ENCODE measurements at regions not wholly inside any gene's neighbourhood (a gene's known extent, or its start where the extent isn't known, plus 50 kb on each side); places are given as distances from the start of the nearest gene placed in this dataset.

GRCh38 chr1:232263452-232263851, 366.5 kb downstream of the SIPA1L2 start:
- H3K23me2 ChIP-seq (ENCODE audit: low read depth, low read length), result 0 out of 2 replicates have a peak, but pooled peaks cover under 1% of the 10 kb centered on the region
- no peak overlapping the region for H3K56ac ChIP-seq (replicated peaks; ENCODE audit: insufficient read length, low read depth, low read length)
- H3K9ac ChIP-seq (replicated peaks in 1 of 4; ENCODE audit: extremely low read depth in 1 of 4, low read depth in 3 of 4, low read length in 3 of 4), result no peak overlapping the region
- H3K79me2 ChIP-seq (ENCODE audit: control insufficient read depth in 1 of 2, insufficient read depth in 2 of 2, low read length in 2 of 2), result no peaks in the 10 kb centered on the region
- no peak overlapping the region for H2BK5ac ChIP-seq (ENCODE audit: low read depth, low read length)
- no peak overlapping the region for H4K5ac ChIP-seq (ENCODE audit: insufficient read length, low read depth, low read length)
- H3K4me1 ChIP-seq (replicated peaks in 1 of 4; ENCODE audit: control insufficient read depth in 3 of 4, insufficient read depth in 4 of 4, low read length in 3 of 4), result peaks cover 0 to 3% (median 1%) of the 10 kb centered on the region in 4 experiments; a peak in 2 of 7 replicates
- WGBS, 2 experiments (ENCODE audit: extremely low coverage in 1 of 2, insufficient coverage in 1 of 2, insufficient read length in 1 of 2, insufficient replicate concordance in 2 of 2, low coverage in 1 of 2, low lambda C conversion rate in 2 of 2, missing lambda C conversion rate in 1 of 2), result 85% methylated on average over 3 of the region's 3 CpGs; no CpG with 5 or more reads in 1 of the 2 experiments
- no peak overlapping the region for H4K8ac ChIP-seq (ENCODE audit: extremely low read depth, insufficient read depth, low read length)
- H3K23ac ChIP-seq (ENCODE audit: insufficient read length), result no peak overlapping the region
- FAIRE-seq (no peak), DNase-seq (ENCODE audit: low read depth in 1 of 2, low spot score in 2 of 2) (no peak)
- no peak for TF ChIP-seq TBP (IDR thresholded peaks at IDR 0.05; ENCODE audit: low read depth, low read length)
- TF ChIP-seq RAD21 (IDR thresholded peaks at IDR 0.05 in 1 of 2, conservative IDR thresholded peaks at IDR 0.05 in 1 of 2; ENCODE audit: low read depth in 2 of 2, low read length in 2 of 2), result no peak
- no peak for TF ChIP-seq CEBPB (IDR thresholded peaks at IDR 0.05; ENCODE audit: low read depth, low read length)
- TF ChIP-seq NANOG (IDR thresholded peaks at IDR 0.05; ENCODE audit: insufficient read depth, low read depth, low read length, poor library complexity, severe bottlenecking), result no peak
- TF ChIP-seq JUND (IDR thresholded peaks at IDR 0.05; ENCODE audit: low read length), result no peak
- TF ChIP-seq EP300 (IDR thresholded peaks at IDR 0.05; ENCODE audit: borderline replicate concordance in 1 of 2, low read depth in 2 of 2, low read length in 2 of 2), result no peak
- TF ChIP-seq KDM5A (IDR thresholded peaks at IDR 0.05; ENCODE audit: low read length), result no peak
- no peak for TF ChIP-seq EGR1 (IDR thresholded peaks at IDR 0.05; ENCODE audit: borderline replicate concordance, low read depth, low read length)
- no peak for TF ChIP-seq HDAC6 (IDR thresholded peaks at IDR 0.05; ENCODE audit: low read depth, low read length)
- no peak for TF ChIP-seq POU5F1 (IDR thresholded peaks at IDR 0.05; ENCODE audit: low read depth, low read length)
- TF ChIP-seq TAF1 (IDR thresholded peaks at IDR 0.05; ENCODE audit: low read depth, low read length), result no peak
- H2BK20ac ChIP-seq (ENCODE audit: low read length), result no peak overlapping the region
- H3K27me3 ChIP-seq (replicated peaks in 1 of 4; ENCODE audit: control insufficient read depth in 3 of 4, extremely low read depth in 1 of 4, insufficient read depth in 3 of 4, low read length in 3 of 4), result peaks cover 0 to 2% (median 0%) of the 10 kb centered on the region in 4 experiments; a peak in 3 of 7 replicates
- ChIA-PET POLR2A (ENCODE audit: partially characterized antibody) (interaction anchor here (1.5 kb wide), 1 partner anchor 16 kb away, joined by 4 read pairs; no protein-coding TSS in a partner anchor), CTCF (ENCODE audit: partially characterized antibody) (no interaction called here)
- H4K20me1 ChIP-seq (replicated peaks in 1 of 2; ENCODE audit: control insufficient read depth in 1 of 2, insufficient read depth in 2 of 2, low read length in 2 of 2), result peaks cover 0 to 2% of the 10 kb centered on the region in 2 experiments
- H3K18ac ChIP-seq (ENCODE audit: extremely low read depth, low read length), result no peak overlapping the region
- H3K27ac ChIP-seq (ENCODE audit: low read depth, low read length), result no peak overlapping the region
- no peak overlapping the region for H3K4me2 ChIP-seq (ENCODE audit: insufficient read depth in 1 of 2, low read depth in 2 of 2, low read length in 2 of 2)
- H3K4me3 ChIP-seq (ENCODE audit: extremely low read depth in 1 of 4, insufficient read depth in 2 of 4, low read depth in 3 of 4, low read length in 4 of 4), result no peak overlapping the region
- no peak overlapping the region for H2BK120ac ChIP-seq (replicated peaks; ENCODE audit: low read depth, low read length)
- no peak overlapping the region for H3K4ac ChIP-seq (replicated peaks; ENCODE audit: insufficient read length, low read depth, low read length)
- no peaks in the 10 kb centered on the region for H3K9me3 ChIP-seq (ENCODE audit: insufficient read depth in 2 of 2, low read depth in 1 of 2, low read length in 1 of 2)
- H2BK12ac ChIP-seq (ENCODE audit: low read depth, low read length), result no peak overlapping the region
- no peak overlapping the region for H2AFZ ChIP-seq (ENCODE audit: low read length)
- H3K14ac ChIP-seq (ENCODE audit: insufficient read length), result no peak overlapping the region
- H2BK15ac ChIP-seq (ENCODE audit: low read length), result no peak overlapping the region
- H3K36me3 ChIP-seq (ENCODE audit: control insufficient read depth in 2 of 4, insufficient read depth in 4 of 4, low read length in 3 of 4), result no peaks in the 10 kb centered on the region
- H2AK5ac ChIP-seq (ENCODE audit: low read depth, low read length), result no peak overlapping the region
- H3K79me1 ChIP-seq (ENCODE audit: low read depth, low read length), result no peaks in the 10 kb centered on the region
- H4K91ac ChIP-seq (replicated peaks; ENCODE audit: insufficient read length, low read length), result no peak overlapping the region

Data from H1 (cell line).